ENCODE measurements at regions not wholly inside any gene's neighbourhood (a gene's known extent, or its start where the extent isn't known, plus 50 kb on each side); places are given as distances from the start of the nearest gene placed in this dataset.

DNA sequence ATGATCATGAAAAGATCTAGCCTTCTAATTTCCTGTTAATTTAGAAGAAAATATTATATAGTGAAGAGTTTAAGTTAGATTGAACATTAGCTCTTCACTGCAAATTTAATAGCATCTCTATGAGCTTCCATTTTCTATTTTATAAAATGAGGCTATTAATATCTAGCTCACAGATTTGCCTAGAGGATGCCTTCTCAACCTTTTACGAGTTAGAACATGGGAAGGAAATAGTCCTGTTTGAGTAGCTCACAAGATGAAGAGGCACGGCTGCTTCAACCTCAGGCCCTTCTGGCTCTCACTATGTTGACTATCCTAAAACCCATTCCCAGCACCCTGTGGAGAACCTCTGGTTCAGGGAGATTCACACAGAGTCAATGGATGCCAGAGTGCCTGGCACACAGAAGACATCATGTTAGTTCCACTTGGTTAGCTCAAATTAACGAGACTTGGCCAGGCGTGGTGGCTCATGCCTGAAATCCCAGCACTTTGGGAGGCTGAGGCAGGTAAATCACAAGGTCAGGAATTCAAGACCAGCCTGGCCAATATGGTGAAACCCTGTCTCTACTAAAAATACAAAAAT is 97.9 kb upstream of the GUCY1A1 start:
- intact Hi-C loops (cut with micrococcal nuclease): no loop called here
- no peak overlapping the region for H3K27ac ChIP-seq (ENCODE audit: extremely low read depth, low read depth, low read length)
- no TSS peak for BruUV-seq (replicated peaks)

DNA sequence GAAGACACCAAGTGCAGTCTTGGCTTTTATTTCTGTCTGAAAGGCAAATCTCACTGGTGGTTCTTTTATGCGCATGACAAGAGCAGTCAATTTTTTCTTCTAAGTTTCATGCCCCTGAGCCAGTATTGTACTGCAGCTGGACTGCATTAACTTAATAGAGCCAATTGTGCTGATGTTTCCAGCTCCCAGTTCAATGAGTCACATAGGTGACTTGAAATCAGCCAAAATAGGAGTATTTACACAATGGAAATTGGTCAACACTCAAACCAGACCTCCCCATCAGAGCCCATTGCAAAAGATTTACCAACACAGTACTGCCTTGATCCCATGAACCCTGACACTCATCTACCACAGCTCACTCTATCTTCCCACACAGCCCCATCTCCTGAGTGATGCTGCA is 100.3 kb upstream of the GUCY1A1 start:
- Histone ChIP-seq H3K4me1 (replicated peaks in 1 of 2; ENCODE audit: control insufficient read depth in 2 of 2, insufficient read depth in 2 of 2, low read length in 2 of 2) (no peaks in the 10 kb centered on the region), H3K4me2 (ENCODE audit: insufficient read depth, low read length) (no peak overlapping the region)
- TF ChIP-seq, protein P1, sequence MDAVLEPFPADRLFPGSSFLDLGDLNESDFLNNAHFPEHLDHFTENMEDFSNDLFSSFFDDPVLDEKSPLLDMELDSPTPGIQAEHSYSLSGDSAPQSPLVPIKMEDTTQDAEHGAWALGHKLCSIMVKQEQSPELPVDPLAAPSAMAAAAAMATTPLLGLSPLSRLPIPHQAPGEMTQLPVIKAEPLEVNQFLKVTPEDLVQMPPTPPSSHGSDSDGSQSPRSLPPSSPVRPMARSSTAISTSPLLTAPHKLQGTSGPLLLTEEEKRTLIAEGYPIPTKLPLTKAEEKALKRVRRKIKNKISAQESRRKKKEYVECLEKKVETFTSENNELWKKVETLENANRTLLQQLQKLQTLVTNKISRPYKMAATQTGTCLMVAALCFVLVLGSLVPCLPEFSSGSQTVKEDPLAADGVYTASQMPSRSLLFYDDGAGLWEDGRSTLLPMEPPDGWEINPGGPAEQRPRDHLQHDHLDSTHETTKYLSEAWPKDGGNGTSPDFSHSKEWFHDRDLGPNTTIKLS (IDR thresholded peaks at IDR 0.05; ENCODE audit: borderline replicate concordance, low read depth): no peak
- TF ChIP-seq, protein P2, sequence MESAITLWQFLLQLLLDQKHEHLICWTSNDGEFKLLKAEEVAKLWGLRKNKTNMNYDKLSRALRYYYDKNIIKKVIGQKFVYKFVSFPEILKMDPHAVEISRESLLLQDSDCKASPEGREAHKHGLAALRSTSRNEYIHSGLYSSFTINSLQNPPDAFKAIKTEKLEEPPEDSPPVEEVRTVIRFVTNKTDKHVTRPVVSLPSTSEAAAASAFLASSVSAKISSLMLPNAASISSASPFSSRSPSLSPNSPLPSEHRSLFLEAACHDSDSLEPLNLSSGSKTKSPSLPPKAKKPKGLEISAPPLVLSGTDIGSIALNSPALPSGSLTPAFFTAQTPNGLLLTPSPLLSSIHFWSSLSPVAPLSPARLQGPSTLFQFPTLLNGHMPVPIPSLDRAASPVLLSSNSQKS (CRISPR knock-in tag; IDR thresholded peaks at IDR 0.05): no peak
- TF ChIP-seq EGR1 (conservative IDR thresholded peaks at IDR 0.05) (no peak), ZZZ3 (IDR thresholded peaks at IDR 0.05) (no peak), SRSF3 (IDR thresholded peaks at IDR 0.05; ENCODE audit: insufficient read depth, low read length) (no peak), POLR3A (IDR thresholded peaks at IDR 0.05; ENCODE audit: borderline replicate concordance, extremely low read depth, insufficient read depth, insufficient read length) (no peak), CREB1 (IDR thresholded peaks at IDR 0.05) (no peak), CREB1 (CRISPR knock-in tag; IDR thresholded peaks at IDR 0.05) (no peak), ARNT (IDR thresholded peaks at IDR 0.05) (no peak)
- TF ChIP-seq, protein P3, sequence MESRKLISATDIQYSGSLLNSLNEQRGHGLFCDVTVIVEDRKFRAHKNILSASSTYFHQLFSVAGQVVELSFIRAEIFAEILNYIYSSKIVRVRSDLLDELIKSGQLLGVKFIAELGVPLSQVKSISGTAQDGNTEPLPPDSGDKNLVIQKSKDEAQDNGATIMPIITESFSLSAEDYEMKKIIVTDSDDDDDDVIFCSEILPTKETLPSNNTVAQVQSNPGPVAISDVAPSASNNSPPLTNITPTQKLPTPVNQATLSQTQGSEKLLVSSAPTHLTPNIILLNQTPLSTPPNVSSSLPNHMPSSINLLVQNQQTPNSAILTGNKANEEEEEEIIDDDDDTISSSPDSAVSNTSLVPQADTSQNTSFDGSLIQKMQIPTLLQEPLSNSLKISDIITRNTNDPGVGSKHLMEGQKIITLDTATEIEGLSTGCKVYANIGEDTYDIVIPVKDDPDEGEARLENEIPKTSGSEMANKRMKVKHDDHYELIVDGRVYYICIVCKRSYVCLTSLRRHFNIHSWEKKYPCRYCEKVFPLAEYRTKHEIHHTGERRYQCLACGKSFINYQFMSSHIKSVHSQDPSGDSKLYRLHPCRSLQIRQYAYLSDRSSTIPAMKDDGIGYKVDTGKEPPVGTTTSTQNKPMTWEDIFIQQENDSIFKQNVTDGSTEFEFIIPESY (CRISPR knock-in tag; IDR thresholded peaks at IDR 0.05): no peak

More for the DNA sequence above, 97.9 kb upstream of the GUCY1A1 start:
- Histone ChIP-seq H3K4me2 (ENCODE audit: insufficient read depth, low read length) (no peak overlapping the region), H4K20me1 (replicated peaks; ENCODE audit: control insufficient read depth, insufficient read depth, low read length) (no peaks in the 10 kb centered on the region), H2AFZ (ENCODE audit: low read depth, low read length) (no peak overlapping the region), H3K9me3 (replicated peaks; ENCODE audit: control insufficient read depth, insufficient read depth, low read depth, low read length) (no peaks in the 10 kb centered on the region), H3K4me3 (no peak overlapping the region), H3K9ac (ENCODE audit: insufficient read depth in 1 of 2, low read depth in 2 of 2, low read length in 2 of 2) (no peak overlapping the region), H3K4me1 (replicated peaks in 1 of 2; ENCODE audit: control insufficient read depth in 2 of 2, insufficient read depth in 2 of 2, low read length in 2 of 2) (no peaks in the 10 kb centered on the region), H3K79me2 (ENCODE audit: control insufficient read depth, insufficient read depth, low read length) (no peaks in the 10 kb centered on the region), H3K27me3 (ENCODE audit: control insufficient read depth in 2 of 2, insufficient read depth in 2 of 2, low read length in 2 of 2) (no peaks in the 10 kb centered on the region), H3K36me3 (ENCODE audit: control insufficient read depth, insufficient read depth, low read length) (no peaks in the 10 kb centered on the region), H3K9me1 (ENCODE audit: control insufficient read depth, insufficient read depth, low read length) (no peaks in the 10 kb centered on the region)
- FAIRE-seq (no peak), ATAC-seq (no peak), DNase-seq (ENCODE audit: extremely low read depth in 1 of 4, low spot score in 3 of 4) (no peak)
- in situ Hi-C loops (cut with MboI): no loop called here
- 1% methylated on average over 4 of the region's 4 CpGs for WGBS (ENCODE audit: insufficient coverage, low coverage, missing lambda C conversion rate)
- POLR2A ChIA-PET: no interaction called here
- CTCF ChIA-PET (ENCODE audit: low intra/inter-chr PET ratio): no interaction called here
- TF ChIP-seq NELFE (IDR thresholded peaks at IDR 0.05; ENCODE audit: insufficient read depth, insufficient read length) (no peak), ZNF165 (CRISPR knock-in tag; IDR thresholded peaks at IDR 0.05; ENCODE audit: borderline replicate concordance) (no peak), ELF2 (CRISPR knock-in tag; IDR thresholded peaks at IDR 0.05) (no peak), ZNF133 (CRISPR knock-in tag; IDR thresholded peaks at IDR 0.05) (no peak), ZNF77 (CRISPR knock-in tag; IDR thresholded peaks at IDR 0.05) (no peak), ETV5 (CRISPR knock-in tag; IDR thresholded peaks at IDR 0.05; ENCODE audit: low read depth) (no peak), ZNF224 (CRISPR knock-in tag; IDR thresholded peaks at IDR 0.05) (no peak), NCOA6 (IDR thresholded peaks at IDR 0.05) (no peak)

More for the DNA sequence above, 100.3 kb upstream of the GUCY1A1 start:
- Histone ChIP-seq H3K79me2 (ENCODE audit: control insufficient read depth, insufficient read depth, low read length) (no peaks in the 10 kb centered on the region), H3K9ac (ENCODE audit: insufficient read depth in 1 of 2, low read depth in 2 of 2, low read length in 2 of 2) (no peak overlapping the region), H3K9me1 (ENCODE audit: control insufficient read depth, insufficient read depth, low read length) (no peaks in the 10 kb centered on the region), H3K9me3 (replicated peaks; ENCODE audit: control insufficient read depth, insufficient read depth, low read depth, low read length) (no peaks in the 10 kb centered on the region), H3K27ac (ENCODE audit: extremely low read depth, low read depth, low read length) (no peak overlapping the region), H3K27me3 (ENCODE audit: control insufficient read depth in 2 of 2, insufficient read depth in 2 of 2, low read length in 2 of 2) (no peaks in the 10 kb centered on the region), H4K20me1 (replicated peaks; ENCODE audit: control insufficient read depth, insufficient read depth, low read length) (no peaks in the 10 kb centered on the region), H3K36me3 (ENCODE audit: control insufficient read depth, insufficient read depth, low read length) (no peaks in the 10 kb centered on the region), H2AFZ (ENCODE audit: low read depth, low read length) (no peak overlapping the region), H3K4me3 (no peak overlapping the region)
- CTCF ChIA-PET (ENCODE audit: low intra/inter-chr PET ratio): no interaction called here
- 21% methylated on average over 1 of the region's 1 CpG for WGBS (ENCODE audit: insufficient coverage, low coverage, missing lambda C conversion rate)
- FAIRE-seq (no peak), ATAC-seq (no peak), DNase-seq (ENCODE audit: extremely low read depth in 1 of 4, low spot score in 3 of 4) (no peak)
- POLR2A ChIA-PET: no interaction called here
- in situ Hi-C loops (cut with MboI) (no loop called here), intact Hi-C loops (cut with micrococcal nuclease) (no loop called here)
- BruUV-seq (replicated peaks): no TSS peak

Measured in K562 (cell line).